ENCODE measurements at regions not wholly inside any gene's neighbourhood (a gene's known extent, or its start where the extent isn't known, plus 50 kb on each side); places are given as distances from the start of the nearest gene placed in this dataset.
A peak's percentile ranks its signal among the peaks of the same experiment; 100 is the strongest.

GRCh38 chr12:93168751-93169150, 209.0 kb upstream of the NUDT4 start:
- no peak for DNase-seq
- Histone ChIP-seq H3K27me3 (no peaks in the 10 kb centered on the region), H3K9me3 (no peaks in the 10 kb centered on the region), H3K27ac (peak overlapping the region in 1 of 4 donors; percentile 57), H3K36me3 (no peaks in the 10 kb centered on the region), H3K4me1 (peaks cover 0 to 17% (median 0%) of the 10 kb centered on the region in 4 donors), H3K4me3 (peak overlapping the region in 3 of 4 donors; percentile 20 to 45 (median 43))
- TF ChIP-seq CTCF (IDR thresholded peaks at IDR 0.05) (no peak), POLR2A (IDR thresholded peaks at IDR 0.05) (no peak)

- no peak for TF ChIP-seq POLR2A (IDR thresholded peaks at IDR 0.05)
- TF ChIP-seq CTCF (IDR thresholded peaks at IDR 0.05): no peak
- Histone ChIP-seq H3K36me3 (no peaks in the 10 kb centered on the region), H3K4me1 (peaks cover 0 to 16% (median 0%) of the 10 kb centered on the region in 4 donors), H3K9me3 (no peaks in the 10 kb centered on the region), H3K27ac (no peak overlapping the region), H3K4me3 (no peak overlapping the region), H3K27me3 (no peaks in the 10 kb centered on the region)
- no peak for DNase-seq
These were observed 208.2 kb upstream of the NUDT4 start for GRCh38 chr12:93169536-93169935.

GRCh38 chr12:93170928-93171327, 206.8 kb upstream of the NUDT4 start:
- no peaks in the 10 kb centered on the region for H3K36me3 ChIP-seq
- no peaks in the 10 kb centered on the region for H3K9me3 ChIP-seq
- H3K27me3 ChIP-seq: no peaks in the 10 kb centered on the region
- no peak for DNase-seq
- peaks cover 0 to 20% (median 0%) of the 10 kb centered on the region in 4 donors for H3K4me1 ChIP-seq
- TF ChIP-seq POLR2A (IDR thresholded peaks at IDR 0.05) (no peak), CTCF (IDR thresholded peaks at IDR 0.05) (no peak)
- no peak overlapping the region for H3K4me3 ChIP-seq
- H3K27ac ChIP-seq: no peak overlapping the region

- H3K27me3 ChIP-seq: no peaks in the 10 kb centered on the region
- no peaks in the 10 kb centered on the region for H3K9me3 ChIP-seq
- TF ChIP-seq CTCF (IDR thresholded peaks at IDR 0.05): no peak
- TF ChIP-seq POLR2A (IDR thresholded peaks at IDR 0.05): no peak
- no peak for DNase-seq
- H3K36me3 ChIP-seq: no peaks in the 10 kb centered on the region
- no peak overlapping the region for H3K4me3 ChIP-seq
- peaks cover 0 to 26% (median 1%) of the 10 kb centered on the region in 4 donors for H3K4me1 ChIP-seq
- H3K27ac ChIP-seq: peak overlapping the region in 1 of 4 donors; percentile 65
These were observed 204.4 kb upstream of the NUDT4 start for GRCh38 chr12:93173178-93173957.

- no peaks in the 10 kb centered on the region for H3K27me3 ChIP-seq
- no peaks in the 10 kb centered on the region for H3K9me3 ChIP-seq
- no peaks in the 10 kb centered on the region for H3K36me3 ChIP-seq
- H3K4me3 ChIP-seq: no peak overlapping the region
- no peak for TF ChIP-seq CTCF (IDR thresholded peaks at IDR 0.05)
- no peak for TF ChIP-seq POLR2A (IDR thresholded peaks at IDR 0.05)
- peaks cover 0 to 21% (median 1%) of the 10 kb centered on the region in 4 donors for H3K4me1 ChIP-seq
- peak overlapping the region in 2 of 4 donors; percentile 36 to 65 for H3K27ac ChIP-seq
- no peak for DNase-seq
These were observed 203.7 kb upstream of the NUDT4 start for GRCh38 chr12:93174048-93174447.

All from Peyer's patch (tissue), 4 donors.